GM23338 (cell line): ENCODE measurements at regions not wholly inside any gene's neighbourhood (a gene's known extent, or its start where the extent isn't known, plus 50 kb on each side); places are given as distances from the start of the nearest gene placed in this dataset.

Experiments
- ATAC-seq: fragments of 200-7000 bp; cut with Tn5 transposase; 3 replicates; pipeline ENCODE4 v1.9.1; 2020
- DNase-seq: peaks from one replicate; pipeline ENCODE4 v3.0.0-alpha.2; 2015; ENCODE audit warnings: low spot score
- H2AFZ ChIP-seq: fragments of 200-600 bp; sonication (generic); 2 replicates; pipeline ENCODE4 v1.8.0; 2016; ENCODE audit warnings: antibody characterized with exemption, mild to moderate bottlenecking, moderate library complexity
- H3F3A ChIP-seq: fragments of 200-600 bp; sonication (generic); replicated peaks from 2 replicates; pipeline ENCODE4 v1.8.0; 2017; ENCODE audit warnings: antibody characterized with exemption, mixed run types, low read depth
- H3K27ac ChIP-seq: fragments of 200-600 bp; sonication (generic); 2 replicates; pipeline ENCODE4 v1.6.1; 2016; ENCODE audit warnings: low read depth
- H3K27me3 ChIP-seq: fragments of 200-600 bp; sonication (generic); 2 replicates; pipeline ENCODE4 v1.8.0; 2016; ENCODE audit warnings: mild to moderate bottlenecking, mixed run types, moderate library complexity; ENCODE audit not compliant: insufficient read depth
- H3K36me3 ChIP-seq: fragments of 200-600 bp; sonication (generic); 2 replicates; pipeline ENCODE4 v1.8.0; 2016; ENCODE audit warnings: mild to moderate bottlenecking; ENCODE audit not compliant: insufficient read depth
- H3K4me1 ChIP-seq: fragments of 200-600 bp; sonication (generic); 2 replicates; pipeline ENCODE4 v1.8.0; 2016; ENCODE audit warnings: mild to moderate bottlenecking, moderate library complexity; ENCODE audit not compliant: insufficient read depth
- H3K4me2 ChIP-seq: fragments of 200-600 bp; sonication (generic); 2 replicates; pipeline ENCODE4 v1.7.1; 2017; ENCODE audit warnings: mixed run types
- H3K4me3 ChIP-seq: fragments of 200-600 bp; sonication (generic); 2 replicates; pipeline ENCODE4 v1.6.1; 2016; ENCODE audit warnings: mixed run types
- H3K79me2 ChIP-seq: fragments of 200-600 bp; sonication (generic); replicated peaks from 2 replicates; pipeline ENCODE4 v1.8.0; 2017; ENCODE audit warnings: mild to moderate bottlenecking; ENCODE audit not compliant: insufficient read depth
- H3K9me2 ChIP-seq: fragments of 200-600 bp; sonication (generic); 2 replicates; pipeline ENCODE4 v1.8.0; 2017; ENCODE audit not compliant: insufficient read depth
- H4K20me1 ChIP-seq: fragments of 200-600 bp; sonication (generic); replicated peaks from 2 replicates; pipeline ENCODE4 v1.8.0; 2017; ENCODE audit warnings: mild to moderate bottlenecking; ENCODE audit not compliant: insufficient read depth
- H3K27ac Mint-ChIP-seq: 2 replicates; pipeline ENCODE4 v1.8.0; 2020; ENCODE audit warnings: inconsistent platforms, mild to moderate bottlenecking, moderate library complexity, mixed read lengths
- H3K27me3 Mint-ChIP-seq: 3 replicates; pipeline ENCODE4 v1.8.0; 2022; ENCODE audit warnings: low read depth, mild to moderate bottlenecking, moderate library complexity, mixed read lengths, inconsistent platforms; ENCODE audit not compliant: insufficient read depth, poor library complexity
- H3K36me3 Mint-ChIP-seq: 3 replicates; pipeline ENCODE4 v1.8.0; 2021; ENCODE audit warnings: low read depth, mild to moderate bottlenecking, inconsistent platforms, moderate library complexity, mixed read lengths
- H3K4me1 Mint-ChIP-seq: 3 replicates; pipeline ENCODE4 v1.8.0; 2020; ENCODE audit warnings: mild to moderate bottlenecking, inconsistent platforms, mixed read lengths
- H3K4me3 Mint-ChIP-seq: 3 replicates; pipeline ENCODE4 v1.8.0; 2021; ENCODE audit warnings: moderate library complexity, mild to moderate bottlenecking, inconsistent platforms, mixed read lengths
- H3K9me3 Mint-ChIP-seq: 3 replicates; pipeline ENCODE4 v1.8.0; 2020; ENCODE audit warnings: moderate library complexity, mild to moderate bottlenecking, inconsistent platforms, mixed read lengths
- CREB1 ChIP-seq: fragments of 250-450 bp; sonication (Bioruptor Pico); IDR thresholded peaks from 2 replicates; pipeline ENCODE4 v1.5.0; 2020; ENCODE audit warnings: low read depth, mild to moderate bottlenecking, moderate library complexity
- CTCF ChIP-seq, 2 experiments: fragments of 200-600 bp in 1 of 2; sonication (generic) in 1 of 2; conservative IDR thresholded peaks; 2 replicates each; pipeline versions ENCODE4 v1.5.1 to v1.6.1; 2016 to 2017; ENCODE audit warnings: antibody characterized with exemption in 2 of 2, low read depth in 2 of 2, mild to moderate bottlenecking in 2 of 2, moderate library complexity in 1 of 2
- ETS1 ChIP-seq: IDR thresholded peaks from 2 replicates; pipeline ENCODE4 v1.6.1; 2016; ENCODE audit warnings: antibody characterized with exemption
- EZH2 ChIP-seq: fragments of 200-600 bp; sonication (generic); IDR thresholded peaks from one replicate; pipeline ENCODE4 v1.8.0; 2017; ENCODE audit warnings: antibody characterized with exemption, mild to moderate bottlenecking, low read depth; ENCODE audit not compliant: unreplicated experiment
- EZH2phosphoT487 ChIP-seq: fragments of 200-600 bp; sonication (generic); IDR thresholded peaks from one replicate; pipeline ENCODE4 v1.8.1; 2018; ENCODE audit warnings: antibody characterized with exemption; ENCODE audit not compliant: unreplicated experiment
- JUNB ChIP-seq: IDR thresholded peaks from one replicate; pipeline ENCODE4 v1.6.1; 2016; ENCODE audit warnings: antibody characterized with exemption; ENCODE audit not compliant: unreplicated experiment
- NANOG ChIP-seq: IDR thresholded peaks from 2 replicates; pipeline ENCODE4 v1.6.1; 2016; ENCODE audit warnings: antibody characterized with exemption, borderline replicate concordance
- POLR2AphosphoS5 ChIP-seq: IDR thresholded peaks from 2 replicates; pipeline ENCODE4 v1.6.1; 2016; ENCODE audit warnings: antibody characterized with exemption, low read depth
- REST ChIP-seq: IDR thresholded peaks from one replicate; pipeline ENCODE4 v1.6.1; 2018; ENCODE audit warnings: antibody characterized with exemption; ENCODE audit not compliant: unreplicated experiment
- STAT1 ChIP-seq: IDR thresholded peaks from one replicate; pipeline ENCODE4 v1.6.1; 2016; ENCODE audit warnings: antibody characterized with exemption; ENCODE audit not compliant: unreplicated experiment
- ZNF114 ChIP-seq: fragments of 250-450 bp; sonication (Bioruptor Pico); IDR thresholded peaks from 2 replicates; pipeline ENCODE4 v1.5.0; 2020; ENCODE audit warnings: mild to moderate bottlenecking, moderate library complexity
- ZNF331 ChIP-seq: fragments of 250-450 bp; sonication (Bioruptor Pico); IDR thresholded peaks from 2 replicates; pipeline ENCODE4 v1.5.0; 2020; ENCODE audit warnings: low read depth, mild to moderate bottlenecking, moderate library complexity

GRCh38 chr4:147299205-147299604 lies 181.7 kb upstream of the EDNRA start (continued):
- TF ChIP-seq EZH2phosphoT487 (no peak), CTCF (conservative IDR thresholded peaks at IDR 0.05; ENCODE audit: low read depth in 2 of 2) (no peak), ZNF114 (CRISPR knock-in tag) (no peak), EZH2 (no peak)

- no peaks in the 10 kb centered on the region for H3K36me3 ChIP-seq
- no peaks in the 10 kb centered on the region for H3K27me3 ChIP-seq
- Mint-ChIP-seq H3K36me3 (no peaks in the 10 kb centered on the region), H3K27ac (no peak overlapping the region), H3K4me3 (no peak overlapping the region), H3K9me3 (no peaks in the 10 kb centered on the region), H3K4me1 (no peaks in the 10 kb centered on the region), H3K27me3 (peaks cover 1% of the 10 kb centered on the region)
- 0 out of 2 replicates have a peak, but pooled peaks cover 3% of the 10 kb centered on the region for H3K9me2 ChIP-seq
- H3K79me2 ChIP-seq = no peaks in the 10 kb centered on the region
- H3F3A ChIP-seq = no peaks in the 10 kb centered on the region
- no peaks in the 10 kb centered on the region for H4K20me1 ChIP-seq
- no peak overlapping the region for H2AFZ ChIP-seq
- ATAC-seq = no peak
- H3K27ac ChIP-seq = no peak overlapping the region
- no peak overlapping the region for H3K4me2 ChIP-seq
- H3K4me1 ChIP-seq = no peaks in the 10 kb centered on the region
- DNase-seq = no peak
- H3K4me3 ChIP-seq = no peak overlapping the region
- TF ChIP-seq ZNF331 (CRISPR knock-in tag) (no peak), REST (no peak), CREB1 (no peak), POLR2AphosphoS5 (no peak), EZH2 (no peak), EZH2phosphoT487 (no peak), CTCF (conservative IDR thresholded peaks at IDR 0.05; ENCODE audit: low read depth in 2 of 2) (no peak), NANOG (no peak), JUNB (no peak), STAT1 (no peak), ETS1 (no peak)
These were observed 177.6 kb upstream of the EDNRA start for GRCh38 chr4:147303174-147303872.
